PC-9 (cell line): ENCODE measurements at regions not wholly inside any gene's neighbourhood (a gene's known extent, or its start where the extent isn't known, plus 50 kb on each side); places are given as distances from the start of the nearest gene placed in this dataset.

Source experiments
- BruUV-seq: library from RNA; stranded (reverse); fragments of 400-500 nt; replicated peaks from 2 replicates; lab custom pipeline; 2021; lab: Mats Ljungman, UMichigan
- CTCF ChIA-PET: fragments of 300-600 bp; sonication (Branson Sonifier 250); formaldehyde crosslinking; loops from one replicate; lab custom pipeline; 2022; ENCODE audit warnings: antibody characterized with exemption; lab: Charles Lee
- POLR2A ChIA-PET: fragments of 300-600 bp; sonication (Branson Sonifier 250); formaldehyde crosslinking; loops from one replicate; lab custom pipeline; 2022; ENCODE audit warnings: antibody characterized with exemption; ENCODE audit not compliant: unreplicated experiment; lab: Charles Lee
- DNase-seq, 2 experiments: peaks; one replicate each; pipeline versions ENCODE4 v3.0.0 to v3.0.0-alpha.2; 2015 to 2022; ENCODE audit warnings: mixed read lengths in 1 of 2
- H2AFZ ChIP-seq: fragments of 200-600 bp; sonication (generic); 2 replicates; pipeline ENCODE4 v1.8.1; 2017; ENCODE audit warnings: antibody characterized with exemption
- H3F3A ChIP-seq: fragments of 200-600 bp; sonication (generic); 2 replicates; pipeline ENCODE4 v1.8.1; 2017; ENCODE audit warnings: antibody characterized with exemption, mild to moderate bottlenecking, low read depth; ENCODE audit not compliant: insufficient read depth
- H3K27ac ChIP-seq: fragments of 200-600 bp; sonication (generic); 2 replicates; pipeline ENCODE4 v1.6.1; 2016; ENCODE audit warnings: mixed run types
- H3K27me3 ChIP-seq: fragments of 200-600 bp; sonication (generic); 2 replicates; pipeline ENCODE4 v1.6.1; 2016; ENCODE audit warnings: low read depth, mixed run types; ENCODE audit not compliant: insufficient read depth
- H3K36me3 ChIP-seq: fragments of 200-600 bp; sonication (generic); 2 replicates; pipeline ENCODE4 v1.6.1; 2016; ENCODE audit warnings: low read depth, mixed run types
- H3K4me1 ChIP-seq: fragments of 200-600 bp; sonication (generic); replicated peaks from 2 replicates; pipeline ENCODE4 v1.6.1; 2016; ENCODE audit warnings: mixed run types; ENCODE audit not compliant: insufficient read depth
- H3K4me2 ChIP-seq: fragments of 200-600 bp; sonication (generic); 2 replicates; pipeline ENCODE4 v1.6.1; 2017; ENCODE audit warnings: mixed run types
- H3K4me3 ChIP-seq: fragments of 200-600 bp; sonication (generic); 2 replicates; pipeline ENCODE4 v1.6.1; 2016; ENCODE audit warnings: mixed run types
- H3K79me2 ChIP-seq: fragments of 200-600 bp; sonication (generic); 2 replicates; pipeline ENCODE4 v1.6.1; 2017; ENCODE audit warnings: low read depth, mixed run types
- H3K9me2 ChIP-seq: fragments of 200-600 bp; sonication (generic); 2 replicates; pipeline ENCODE4 v1.8.1; 2017; ENCODE audit warnings: mild to moderate bottlenecking; ENCODE audit not compliant: insufficient read depth
- H3K9me3 ChIP-seq: fragments of 200-600 bp; sonication (generic); 2 replicates; pipeline ENCODE4 v1.8.1; 2016; ENCODE audit warnings: low read depth; ENCODE audit not compliant: insufficient read depth
- H4K20me1 ChIP-seq: fragments of 200-600 bp; sonication (generic); 2 replicates; pipeline ENCODE4 v1.8.1; 2017; ENCODE audit not compliant: insufficient read depth
- CTCF ChIP-seq: fragments of 200-600 bp; sonication (generic); conservative IDR thresholded peaks from 2 replicates; pipeline ENCODE4 v1.6.1; 2017; ENCODE audit warnings: mixed run types, antibody characterized with exemption, mild to moderate bottlenecking, moderate library complexity
- EZH2 ChIP-seq: fragments of 200-600 bp; sonication (generic); IDR thresholded peaks from 2 replicates; pipeline ENCODE4 v1.8.0; 2017; ENCODE audit warnings: antibody characterized with exemption, low read depth
- intact Hi-C: fragments of 100-400 bp; cut with micrococcal nuclease; formaldehyde crosslinking; loops from one replicate; pipeline ENCODE4 v1.10.0; 2022; ENCODE audit not compliant: unreplicated experiment

DNA sequence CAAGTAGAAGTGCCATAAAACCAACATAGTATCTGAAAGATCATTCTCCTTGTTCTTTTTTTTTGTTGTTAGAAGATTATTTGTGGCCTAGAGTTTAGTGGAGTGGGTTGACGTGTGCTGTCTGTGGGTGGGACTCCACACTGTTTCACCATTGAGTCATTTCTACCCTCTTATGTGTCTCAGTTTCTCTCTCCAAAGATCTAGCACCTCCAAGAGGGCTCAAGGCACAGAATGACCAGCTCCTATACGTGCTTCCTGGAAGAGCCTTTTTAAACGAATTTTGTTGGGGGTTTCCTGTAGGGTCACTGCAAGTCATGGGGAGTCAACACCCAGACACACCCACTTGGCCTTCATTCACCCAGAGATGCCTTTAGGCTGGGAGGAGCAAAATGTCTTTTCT is 150.1 kb downstream of the KLF8 start:
- Histone ChIP-seq H3K36me3 (no peaks in the 10 kb centered on the region), H3K27me3 (no peaks in the 10 kb centered on the region), H3K9me3 (no peaks in the 10 kb centered on the region), H3F3A (no peaks in the 10 kb centered on the region), H3K4me2 (no peak overlapping the region), H3K4me1 (no peaks in the 10 kb centered on the region), H4K20me1 (no peaks in the 10 kb centered on the region), H3K4me3 (no peak overlapping the region), H2AFZ (no peak overlapping the region), H3K79me2 (no peaks in the 10 kb centered on the region), H3K27ac (no peak overlapping the region), H3K9me2 (no peaks in the 10 kb centered on the region)
- intact Hi-C loops = loop anchor here (10.0 kb wide), 1 partner anchor 343 kb away; the partner anchor contains the start of gene NBDY
- no TSS peak for BruUV-seq
- TF ChIP-seq EZH2 (no peak), CTCF (no peak)
- no peak for DNase-seq
- ChIA-PET CTCF (no interaction called here), POLR2A (no interaction called here)

- Histone ChIP-seq H3K4me2 (no peak overlapping the region), H3K36me3 (no peaks in the 10 kb centered on the region), H3K27me3 (no peaks in the 10 kb centered on the region), H2AFZ (no peak overlapping the region), H3K9me3 (no peaks in the 10 kb centered on the region), H3F3A (no peaks in the 10 kb centered on the region), H3K27ac (no peak overlapping the region), H3K4me3 (no peak overlapping the region), H3K4me1 (no peaks in the 10 kb centered on the region), H4K20me1 (no peaks in the 10 kb centered on the region), H3K79me2 (no peaks in the 10 kb centered on the region), H3K9me2 (no peaks in the 10 kb centered on the region)
- no TSS peak for BruUV-seq
- CTCF ChIA-PET = no interaction called here
- DNase-seq = peak in 1 of 2 experiments; percentile 10
- TF ChIP-seq CTCF (no peak), EZH2 (no peak)
- intact Hi-C loops = loop anchor here (5.0 to 10.0 kb wide), 2 partner anchors 187 to 339 kb away; partner anchors contain the start of gene NBDY
- POLR2A ChIA-PET = no interaction called here
Measured at GRCh38 chrX:56385336-56385735, 153.2 kb downstream of the KLF8 start.

- CTCF ChIA-PET = no interaction called here
- Histone ChIP-seq H3K9me3 (no peaks in the 10 kb centered on the region), H3K4me2 (no peak overlapping the region), H4K20me1 (no peaks in the 10 kb centered on the region), H3K79me2 (no peaks in the 10 kb centered on the region), H3K27me3 (no peaks in the 10 kb centered on the region), H3K4me1 (no peaks in the 10 kb centered on the region), H3K9me2 (no peaks in the 10 kb centered on the region), H3K4me3 (no peak overlapping the region), H3K27ac (no peak overlapping the region), H3K36me3 (no peaks in the 10 kb centered on the region), H2AFZ (no peak overlapping the region), H3F3A (no peaks in the 10 kb centered on the region)
- no TSS peak for BruUV-seq
- intact Hi-C loops = loop anchor here (5.0 to 10.0 kb wide), 2 partner anchors 186 to 339 kb away; partner anchors contain the start of gene NBDY
- POLR2A ChIA-PET = no interaction called here
- TF ChIP-seq CTCF = no peak
- no peak for TF ChIP-seq EZH2
- no peak for DNase-seq
Measured at GRCh38 chrX:56385960-56386359, 153.8 kb downstream of the KLF8 start.
